SH-SY5Y (cell line): ENCODE measurements at regions not wholly inside any gene's neighbourhood (a gene's known extent, or its start where the extent isn't known, plus 50 kb on each side); places are given as distances from the start of the nearest gene placed in this dataset.

ENCODE experiments used
- GATA2 ChIP-seq: IDR thresholded peaks from 2 replicates; pipeline ENCODE4 v1.6.1; 2011; ENCODE audit warnings: mild to moderate bottlenecking, low read depth, low read length
- GATA3 ChIP-seq: IDR thresholded peaks from 2 replicates; pipeline ENCODE4 v1.6.1; 2011; ENCODE audit warnings: low read depth, mild to moderate bottlenecking, low read length, moderate library complexity

- TF ChIP-seq GATA2, result no peak
- TF ChIP-seq GATA3, result no peak
Measured at GRCh38 chr3:181637056-181637455, 74.7 kb upstream of the SOX2 start.
